Eye (tissue), 1 donor: ENCODE measurements at regions not wholly inside any gene's neighbourhood (a gene's known extent, or its start where the extent isn't known, plus 50 kb on each side); places are given as distances from the start of the nearest gene placed in this dataset.

Experiments used
- DNase-seq: peaks from one replicate; pipeline ENCODE4 v3.0.0-alpha.2; 2015

DNA sequence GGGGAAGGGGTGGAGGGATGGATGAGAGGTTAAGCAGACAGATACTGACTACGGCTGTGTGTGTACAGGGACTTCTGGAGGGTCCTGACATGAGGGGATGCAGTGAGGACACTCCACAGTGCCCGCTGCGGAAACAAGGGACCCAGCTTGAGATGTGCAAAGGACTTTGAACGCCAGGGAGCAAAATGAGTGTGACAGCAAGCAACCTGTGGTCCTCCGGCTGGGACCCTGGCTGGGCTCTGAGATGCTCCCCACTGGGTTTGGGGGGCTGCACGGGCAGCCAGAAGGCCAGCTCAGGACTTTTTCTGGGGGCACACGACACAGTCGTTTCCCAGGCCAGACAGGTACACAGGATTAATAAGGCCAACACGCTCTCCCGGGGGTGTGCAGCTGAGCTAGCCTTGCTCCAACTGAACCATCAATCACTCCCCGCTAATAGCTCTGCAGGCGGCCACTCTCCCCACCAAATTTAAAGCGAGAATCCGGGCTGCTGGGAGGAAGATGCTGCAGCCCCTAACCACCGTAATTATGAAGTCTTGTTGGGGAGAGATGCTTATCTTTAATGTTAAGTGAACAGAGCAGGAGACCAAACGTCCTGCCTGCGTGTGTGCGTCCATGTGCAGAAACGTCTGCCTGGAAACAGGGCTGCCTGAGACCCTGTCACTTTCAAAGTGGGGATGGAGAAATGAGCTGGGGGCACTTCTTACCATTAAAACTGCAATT is 51.6 kb upstream of the DLK1 start:
- DNase-seq, result peak; percentile 39

DNA sequence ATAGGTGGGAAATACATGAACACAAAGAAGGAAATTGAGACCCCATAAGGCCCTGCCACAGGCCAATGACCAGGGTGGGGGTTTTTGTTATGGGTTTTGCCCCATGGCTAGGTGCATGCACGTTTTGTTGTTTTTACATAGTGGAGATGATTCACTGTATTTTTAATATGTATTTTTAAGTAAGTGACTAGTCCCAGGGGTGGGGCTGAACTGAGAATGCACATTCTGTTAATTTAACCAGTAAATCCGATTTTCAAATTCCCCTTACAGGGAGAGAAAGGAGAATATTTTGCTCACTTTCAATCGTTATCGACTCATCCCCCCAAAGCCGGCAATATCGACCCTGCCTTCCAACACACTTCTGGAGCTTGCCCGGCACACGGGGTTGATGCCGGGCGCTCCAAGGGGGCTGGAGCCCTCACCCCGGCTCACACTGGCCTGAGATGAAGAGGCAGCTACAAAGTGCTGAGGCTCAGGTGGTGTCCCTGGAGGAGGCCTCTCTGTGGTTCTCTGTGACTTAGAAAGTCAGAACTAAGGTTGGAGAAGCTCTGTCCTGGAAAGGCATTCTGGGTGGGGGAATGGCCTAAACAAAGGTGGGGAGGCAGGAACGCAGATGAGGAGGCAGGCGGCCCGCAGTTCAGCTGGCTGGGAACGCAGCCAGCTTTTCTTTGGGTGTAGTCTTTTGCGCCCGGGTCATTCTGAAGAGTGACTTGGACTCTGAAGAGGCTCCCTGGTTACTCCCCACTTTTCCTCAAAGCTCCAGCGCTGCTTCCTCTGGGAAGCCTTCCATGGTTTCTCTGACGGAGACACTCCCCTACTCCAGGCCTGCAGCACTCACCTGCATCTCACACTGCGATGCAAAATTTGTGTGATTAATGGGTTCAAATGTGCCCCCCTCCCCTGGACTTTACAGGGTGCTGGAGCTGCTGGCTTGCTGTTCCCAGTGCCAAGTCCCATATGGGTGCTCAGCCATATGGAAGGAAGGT is 50.7 kb upstream of the DLK1 start:
- no peak for DNase-seq
